ENCODE measurements at regions not wholly inside any gene's neighbourhood (a gene's known extent, or its start where the extent isn't known, plus 50 kb on each side); places are given as distances from the start of the nearest gene placed in this dataset.

GRCh38 chr15:61537337-61537736 lies 308.2 kb upstream of the RORA start:
- Histone ChIP-seq H3K36me3 (no peaks in the 10 kb centered on the region), H3K4me1 (no peaks in the 10 kb centered on the region), H3K27me3 (no peaks in the 10 kb centered on the region), H3K4me3 (no peak overlapping the region), H3K9me3 (no peaks in the 10 kb centered on the region), H3K27ac (no peak overlapping the region)
- WGBS, 2 donors = 43 to 62% methylated on average over 2 to 3 of the region's 3 CpGs
- TF ChIP-seq, protein P1, sequence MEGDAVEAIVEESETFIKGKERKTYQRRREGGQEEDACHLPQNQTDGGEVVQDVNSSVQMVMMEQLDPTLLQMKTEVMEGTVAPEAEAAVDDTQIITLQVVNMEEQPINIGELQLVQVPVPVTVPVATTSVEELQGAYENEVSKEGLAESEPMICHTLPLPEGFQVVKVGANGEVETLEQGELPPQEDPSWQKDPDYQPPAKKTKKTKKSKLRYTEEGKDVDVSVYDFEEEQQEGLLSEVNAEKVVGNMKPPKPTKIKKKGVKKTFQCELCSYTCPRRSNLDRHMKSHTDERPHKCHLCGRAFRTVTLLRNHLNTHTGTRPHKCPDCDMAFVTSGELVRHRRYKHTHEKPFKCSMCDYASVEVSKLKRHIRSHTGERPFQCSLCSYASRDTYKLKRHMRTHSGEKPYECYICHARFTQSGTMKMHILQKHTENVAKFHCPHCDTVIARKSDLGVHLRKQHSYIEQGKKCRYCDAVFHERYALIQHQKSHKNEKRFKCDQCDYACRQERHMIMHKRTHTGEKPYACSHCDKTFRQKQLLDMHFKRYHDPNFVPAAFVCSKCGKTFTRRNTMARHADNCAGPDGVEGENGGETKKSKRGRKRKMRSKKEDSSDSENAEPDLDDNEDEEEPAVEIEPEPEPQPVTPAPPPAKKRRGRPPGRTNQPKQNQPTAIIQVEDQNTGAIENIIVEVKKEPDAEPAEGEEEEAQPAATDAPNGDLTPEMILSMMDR (IDR thresholded peaks at IDR 0.05) = no peak
- TF ChIP-seq POLR2A (IDR thresholded peaks at IDR 0.05) (no peak), EP300 (IDR thresholded peaks at IDR 0.05) (no peak)
- DNase-seq (ENCODE audit: low spot score in 2 of 2) = no peak

DNA sequence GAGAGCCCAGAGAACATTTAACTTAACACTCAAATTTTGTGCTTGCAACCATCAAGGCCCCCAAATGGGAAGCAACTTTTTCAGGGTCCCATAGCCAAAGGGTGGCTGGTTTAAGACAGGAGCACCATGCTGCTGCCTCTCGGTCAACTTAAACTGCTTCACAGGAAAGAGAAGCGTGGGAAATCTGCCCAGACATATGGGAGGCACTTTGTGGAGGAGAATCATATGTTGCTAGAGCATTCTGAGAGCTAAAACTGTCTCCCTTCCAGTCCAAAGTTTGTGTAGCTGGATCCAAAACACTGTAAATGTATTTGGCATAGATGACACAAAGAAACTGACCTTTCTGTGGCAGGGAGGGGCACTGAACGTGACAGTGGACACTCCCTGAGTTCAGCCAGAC lies 305.9 kb upstream of the RORA start:
- Histone ChIP-seq H3K27ac (no peak overlapping the region), H3K36me3 (no peaks in the 10 kb centered on the region), H3K27me3 (no peaks in the 10 kb centered on the region), H3K9me3 (no peaks in the 10 kb centered on the region), H3K4me1 (no peaks in the 10 kb centered on the region), H3K4me3 (no peak overlapping the region)
- TF ChIP-seq POLR2A (IDR thresholded peaks at IDR 0.05) (no peak), EP300 (IDR thresholded peaks at IDR 0.05) (no peak)
- TF ChIP-seq, protein P1 (IDR thresholded peaks at IDR 0.05) = no peak
- 52 to 61% methylated on average over 3 of the region's 3 CpGs for WGBS, 2 donors
- DNase-seq (ENCODE audit: low spot score in 2 of 2) = no peak

DNA sequence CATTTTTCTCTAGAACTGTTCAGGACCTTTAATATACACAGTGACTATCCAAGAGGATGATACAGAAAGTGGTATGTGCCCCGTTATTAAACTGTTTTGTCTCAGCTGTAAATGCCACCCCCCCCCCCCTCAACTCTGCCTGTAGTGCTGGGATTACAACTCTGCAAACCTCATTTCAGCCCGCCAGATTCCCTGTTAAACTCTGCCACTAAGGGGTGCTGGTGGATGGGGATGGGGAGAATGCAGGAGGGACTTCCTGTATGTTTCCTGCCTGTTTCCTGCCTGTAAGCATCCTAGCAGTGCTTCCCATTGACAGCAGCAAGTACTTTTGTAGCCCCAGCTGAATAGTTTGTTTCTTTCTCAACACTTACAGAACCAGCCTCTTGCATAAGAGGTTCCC lies 301.7 kb upstream of the RORA start:
- Histone ChIP-seq H3K36me3 (no peaks in the 10 kb centered on the region), H3K27me3 (no peaks in the 10 kb centered on the region), H3K27ac (no peak overlapping the region), H3K9me3 (no peaks in the 10 kb centered on the region), H3K4me3 (no peak overlapping the region), H3K4me1 (no peaks in the 10 kb centered on the region)
- TF ChIP-seq, protein P1 (IDR thresholded peaks at IDR 0.05) = no peak
- no peak for TF ChIP-seq EP300 (IDR thresholded peaks at IDR 0.05)
- TF ChIP-seq POLR2A (IDR thresholded peaks at IDR 0.05) = no peak
- WGBS, 2 donors = 75 to 77% methylated on average over 2 of the region's 2 CpGs
- DNase-seq (ENCODE audit: low spot score in 2 of 2) = no peak

GRCh38 chr15:61528581-61528910 lies 299.4 kb upstream of the RORA start:
- TF ChIP-seq POLR2A (IDR thresholded peaks at IDR 0.05) (no peak), EP300 (IDR thresholded peaks at IDR 0.05) (no peak)
- TF ChIP-seq, protein P1 (IDR thresholded peaks at IDR 0.05) = no peak
- WGBS, 2 donors = 25 to 28% methylated on average over 2 of the region's 2 CpGs
- DNase-seq (ENCODE audit: low spot score in 2 of 2) = no peak

DNA sequence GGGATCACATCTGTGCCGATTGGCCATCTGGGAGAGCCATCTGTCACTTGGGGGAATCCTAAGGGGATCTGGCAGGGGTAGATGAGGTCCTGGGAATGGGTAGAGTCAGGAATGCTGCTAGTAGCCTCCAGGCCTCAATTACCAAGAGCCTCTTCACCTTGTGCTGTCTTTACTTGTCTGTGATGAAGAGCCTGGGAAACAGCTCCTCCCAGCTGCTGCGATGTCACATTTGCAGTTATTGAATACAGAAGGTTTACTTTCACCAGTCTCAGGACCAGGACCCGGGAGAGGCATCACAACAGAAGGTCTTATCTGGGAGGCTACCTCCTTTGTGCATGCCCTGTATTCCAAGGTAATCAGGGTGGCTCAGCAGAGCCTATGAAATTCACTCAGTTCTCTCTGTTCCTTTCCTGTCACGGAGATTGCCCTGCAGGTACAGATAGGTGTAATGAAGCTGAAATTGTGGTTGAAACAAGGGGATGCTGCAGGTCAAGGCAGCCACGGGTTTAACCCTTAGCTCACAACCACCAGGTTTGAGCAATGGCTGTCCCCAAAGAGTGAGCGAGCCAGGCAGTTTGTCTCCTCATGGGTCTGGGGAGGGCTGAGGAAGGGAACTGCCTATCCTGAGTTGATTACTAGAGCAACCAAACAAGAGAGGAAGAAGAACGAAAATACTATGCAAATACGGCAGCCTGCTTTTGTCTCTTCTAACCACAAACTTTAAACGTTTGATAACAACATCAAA lies 298.9 kb upstream of the RORA start:
- H3K27me3 ChIP-seq = no peaks in the 10 kb centered on the region
- H3K36me3 ChIP-seq = no peaks in the 10 kb centered on the region
- no peak overlapping the region for H3K27ac ChIP-seq
- 55 to 60% methylated on average over 9 of the region's 9 CpGs for WGBS, 2 donors
- no peaks in the 10 kb centered on the region for H3K9me3 ChIP-seq
- no peak overlapping the region for H3K4me3 ChIP-seq
- no peak for DNase-seq (ENCODE audit: low spot score in 2 of 2)
- no peaks in the 10 kb centered on the region for H3K4me1 ChIP-seq
- TF ChIP-seq EP300 (IDR thresholded peaks at IDR 0.05) (no peak), POLR2A (IDR thresholded peaks at IDR 0.05) (no peak)
- TF ChIP-seq, protein P1 (IDR thresholded peaks at IDR 0.05) = no peak

More at GRCh38 chr15:61528581-61528910, 299.4 kb upstream of the RORA start:
- Histone ChIP-seq H3K4me3 (no peak overlapping the region), H3K4me1 (no peaks in the 10 kb centered on the region), H3K27ac (no peak overlapping the region), H3K27me3 (no peaks in the 10 kb centered on the region), H3K9me3 (no peaks in the 10 kb centered on the region), H3K36me3 (no peaks in the 10 kb centered on the region)

Data from tibial nerve (tissue), 4 donors.